Heart right ventricle (tissue), 16 donors: ENCODE measurements at regions not wholly inside any gene's neighbourhood (a gene's known extent, or its start where the extent isn't known, plus 50 kb on each side); places are given as distances from the start of the nearest gene placed in this dataset.

Source experiments
- ATAC-seq, 8 donors: fragments of 200-7000 bp; cut with Tn5 transposase; one replicate each; pipeline ENCODE4 v1.9.1; 2020; ENCODE audit warnings: mild to moderate bottlenecking in 8 of 8, moderate library complexity in 8 of 8, moderate number of reproducible peaks in 1 of 8
- DNase-seq, 2 donors: peaks; one replicate each; pipeline ENCODE4 v3.0.0-alpha.2; 2020
- H3K27ac ChIP-seq, 10 donors: fragments of 200-600 bp; sonication (generic) in 2 of 10; one replicate each; pipeline versions ENCODE4 v1.5.0 to v1.8.0; 2020 to 2022; ENCODE audit warnings: mild to moderate bottlenecking in 3 of 10
- H3K27me3 ChIP-seq, 7 donors: fragments of 200-600 bp; one replicate each; pipeline ENCODE4 v1.8.0; 2021 to 2022; ENCODE audit warnings: mild to moderate bottlenecking in 2 of 7
- H3K36me3 ChIP-seq, 9 donors: fragments of 200-600 bp; sonication (generic) in 1 of 9; one replicate each; pipeline versions ENCODE4 v1.5.0 to v1.8.0; 2020 to 2022; ENCODE audit warnings: mild to moderate bottlenecking in 2 of 9
- H3K4me1 ChIP-seq, 9 donors: fragments of 200-600 bp; sonication (generic) in 1 of 9; one replicate each; pipeline versions ENCODE4 v1.5.0 to v1.8.0; 2020 to 2022; ENCODE audit warnings: mild to moderate bottlenecking in 4 of 9
- H3K4me3 ChIP-seq, 10 donors: fragments of 200-600 bp; sonication (generic) in 2 of 10; one replicate each; pipeline versions ENCODE4 v1.5.0 to v1.8.0; 2020 to 2022; ENCODE audit warnings: mild to moderate bottlenecking in 7 of 10, moderate library complexity in 2 of 10
- H3K9me3 ChIP-seq, 11 donors: fragments of 200-600 bp in 10 of 11; sonication (generic) in 2 of 11; one replicate each; pipeline versions ENCODE4 v1.5.0 to v1.8.0; 2013 to 2022; ENCODE audit warnings: mild to moderate bottlenecking in 2 of 11, control low read depth in 1 of 11, moderate library complexity in 1 of 11
- CTCF ChIP-seq, 9 donors: fragments of 200-600 bp; sonication (generic) in 2 of 9; IDR thresholded peaks; one replicate each; pipeline versions ENCODE4 v1.5.0 to v1.8.0; 2021 to 2022; ENCODE audit warnings: antibody characterized with exemption in 9 of 9, mild to moderate bottlenecking in 5 of 9, moderate library complexity in 1 of 9
- WGBS, 2 donors: extraction: QIAGEN DNeasy Blood & Tissue Kit; methylation state at CpG; one replicate each; pipeline ENCODE4 v1.1.7; 2013; ENCODE audit warnings: inconsistent platforms in 1 of 2; 5-methylcytosine and 5-hydroxymethylcytosine counted together
- intact Hi-C, 10 donors: fragments of 100-400 bp; cut with DNase I; formaldehyde crosslinking; loops; one replicate each; pipeline versions ENCODE4 v1.11.1 to v1.14.2; 2022
- donor health status: Arrhythmogenic right ventricular cardiomyopathy.
- donor health status: ischemic (EF 13 %, LVEDD 7.1; RV severe dilation, severe dysfunction).
- donor health status: healthy with polysubstance abuse.
- donor health status: DM: no; HTN: yes; CAD: no.
- donor health status: DM: no; HTN: no; CAD: no.
- donor health status: ischemic (EF 25% LVEDD 6.9; RV normal size, moderate dysfunction).
- donor health status: ischemic (EF 25% LVEDD 5.7; RV mildly dilated, moderate dysfunction).
- donor health status: healthy.
- donor health status: DM: yes; HTN: yes; CAD: no.
- donor health status: Ischemic cardiomyopathy.
- donor health status: ischemic (EF 35%, LVEDD 5.7; RV mildly dilated, moderate dysfunction).
- donor health status: nonischemic (EF 11% LVEDD 7.7; RV severe dilation, severe dysfunction).
- donor health status: DM: yes; HTN: yes; CAD: no.
- donor health status: PGD.
- donor health status: ischemic (EF 29% LVEDD 5.4; RV normal size, mild dysfunction).
- donor health status: nonischemic (EF 23%, LVEDD 6.1; RV moderate dilation, normal function).

GRCh38 chr12:61804301-61804700 lies 455.9 kb upstream of the USP15 start:
- H3K4me3 ChIP-seq: no peak overlapping the region
- no peak for DNase-seq
- peaks cover 0 to 31% (median 5%) of the 10 kb centered on the region in 11 donors for H3K9me3 ChIP-seq
- H3K27ac ChIP-seq: no peak overlapping the region
- intact Hi-C loops: no loop called here
- TF ChIP-seq CTCF (IDR thresholded peaks at IDR 0.05): no peak
- no peaks in the 10 kb centered on the region for H3K4me1 ChIP-seq
- no peak for ATAC-seq
- no peaks in the 10 kb centered on the region for H3K36me3 ChIP-seq
- no peaks in the 10 kb centered on the region for H3K27me3 ChIP-seq

- Histone ChIP-seq H3K4me1 (no peaks in the 10 kb centered on the region), H3K36me3 (no peaks in the 10 kb centered on the region), H3K27me3 (no peaks in the 10 kb centered on the region), H3K9me3 (peaks cover 0 to 24% (median 5%) of the 10 kb centered on the region in 11 donors), H3K27ac (no peak overlapping the region), H3K4me3 (no peak overlapping the region)
- no peak for TF ChIP-seq CTCF (IDR thresholded peaks at IDR 0.05)
- ATAC-seq: no peak
- no peak for DNase-seq
- WGBS, 2 donors: 80 to 87% methylated on average over 4 of the region's 4 CpGs
- intact Hi-C loops: no loop called here
Measured at GRCh38 chr12:61808856-61809255, 451.3 kb upstream of the USP15 start.

- intact Hi-C loops: no loop called here
- ATAC-seq (no peak), DNase-seq (no peak)
- H3K9me3 ChIP-seq: peaks cover 0 to 24% (median 5%) of the 10 kb centered on the region in 11 donors
- TF ChIP-seq CTCF (IDR thresholded peaks at IDR 0.05): no peak
- H3K4me3 ChIP-seq: no peak overlapping the region
- no peaks in the 10 kb centered on the region for H3K27me3 ChIP-seq
- H3K36me3 ChIP-seq: no peaks in the 10 kb centered on the region
- WGBS, 2 donors: 85 to 91% methylated on average over 1 of the region's 1 CpG
- H3K27ac ChIP-seq: no peak overlapping the region
- no peaks in the 10 kb centered on the region for H3K4me1 ChIP-seq
Measured at GRCh38 chr12:61810486-61810885, 449.7 kb upstream of the USP15 start.

GRCh38 chr12:61821381-61821780 lies 438.8 kb upstream of the USP15 start:
- Histone ChIP-seq H3K36me3 (no peaks in the 10 kb centered on the region), H3K27ac (no peak overlapping the region), H3K4me3 (no peak overlapping the region), H3K9me3 (peaks cover 0 to 1% (median 0%) of the 10 kb centered on the region in 11 donors), H3K27me3 (no peaks in the 10 kb centered on the region), H3K4me1 (no peaks in the 10 kb centered on the region)
- intact Hi-C loops: no loop called here
- TF ChIP-seq CTCF (IDR thresholded peaks at IDR 0.05): no peak
- ATAC-seq: no peak
- no peak for DNase-seq

- TF ChIP-seq CTCF (IDR thresholded peaks at IDR 0.05): no peak
- ATAC-seq (no peak), DNase-seq (no peak)
- no peaks in the 10 kb centered on the region for H3K27me3 ChIP-seq
- WGBS, 2 donors: 63 to 72% methylated on average over 3 of the region's 3 CpGs
- H3K27ac ChIP-seq: no peak overlapping the region
- no peaks in the 10 kb centered on the region for H3K4me1 ChIP-seq
- H3K9me3 ChIP-seq: no peaks in the 10 kb centered on the region
- intact Hi-C loops: no loop called here
- H3K36me3 ChIP-seq: no peaks in the 10 kb centered on the region
- H3K4me3 ChIP-seq: no peak overlapping the region
Measured at GRCh38 chr12:61823102-61823501, 437.1 kb upstream of the USP15 start.
